ENCODE measurements at regions not wholly inside any gene's neighbourhood (a gene's known extent, or its start where the extent isn't known, plus 50 kb on each side); places are given as distances from the start of the nearest gene placed in this dataset.

- TF ChIP-seq POLR2AphosphoS5 (IDR thresholded peaks at IDR 0.05) (no peak), CTCF (IDR thresholded peaks at IDR 0.05) (no peak)
These were observed 258.2 kb upstream of the POM121L12 start for GRCh38 chr7:52777051-52777822.
